ENCODE measurements at regions not wholly inside any gene's neighbourhood (a gene's known extent, or its start where the extent isn't known, plus 50 kb on each side); places are given as distances from the start of the nearest gene placed in this dataset.

GRCh38 chr15:96735632-96736240 lies 405.2 kb downstream of the NR2F2 start:
- Histone ChIP-seq H3K27me3 (ENCODE audit: control insufficient read depth in 3 of 3, insufficient read depth in 3 of 3, low read length in 2 of 3) (no peaks in the 10 kb centered on the region), H3K36me3 (ENCODE audit: control insufficient read depth in 4 of 4, insufficient read depth in 4 of 4, low read length in 4 of 4) (no peaks in the 10 kb centered on the region), H3K27ac (ENCODE audit: low read depth in 1 of 2, low read length in 1 of 2) (no peak overlapping the region), H3K4me1 (ENCODE audit: control insufficient read depth in 5 of 5, insufficient read depth in 5 of 5, low read length in 5 of 5) (no peaks in the 10 kb centered on the region), H3K9me3 (ENCODE audit: control insufficient read depth in 4 of 4, insufficient read depth in 3 of 4, low read length in 3 of 4) (no peaks in the 10 kb centered on the region), H3K9ac (ENCODE audit: insufficient read depth in 1 of 2, low read length in 2 of 2) (no peak overlapping the region), H3K4me3 (no peak overlapping the region)
- no peak for ATAC-seq (ENCODE audit: insufficient read depth, low FRiP score)
- DNase-seq: peak in 1 of 3 donors; percentile 28
- 85 to 89% methylated on average over 2 of the region's 2 CpGs for WGBS, 2 donors
- TF ChIP-seq, protein P1, sequence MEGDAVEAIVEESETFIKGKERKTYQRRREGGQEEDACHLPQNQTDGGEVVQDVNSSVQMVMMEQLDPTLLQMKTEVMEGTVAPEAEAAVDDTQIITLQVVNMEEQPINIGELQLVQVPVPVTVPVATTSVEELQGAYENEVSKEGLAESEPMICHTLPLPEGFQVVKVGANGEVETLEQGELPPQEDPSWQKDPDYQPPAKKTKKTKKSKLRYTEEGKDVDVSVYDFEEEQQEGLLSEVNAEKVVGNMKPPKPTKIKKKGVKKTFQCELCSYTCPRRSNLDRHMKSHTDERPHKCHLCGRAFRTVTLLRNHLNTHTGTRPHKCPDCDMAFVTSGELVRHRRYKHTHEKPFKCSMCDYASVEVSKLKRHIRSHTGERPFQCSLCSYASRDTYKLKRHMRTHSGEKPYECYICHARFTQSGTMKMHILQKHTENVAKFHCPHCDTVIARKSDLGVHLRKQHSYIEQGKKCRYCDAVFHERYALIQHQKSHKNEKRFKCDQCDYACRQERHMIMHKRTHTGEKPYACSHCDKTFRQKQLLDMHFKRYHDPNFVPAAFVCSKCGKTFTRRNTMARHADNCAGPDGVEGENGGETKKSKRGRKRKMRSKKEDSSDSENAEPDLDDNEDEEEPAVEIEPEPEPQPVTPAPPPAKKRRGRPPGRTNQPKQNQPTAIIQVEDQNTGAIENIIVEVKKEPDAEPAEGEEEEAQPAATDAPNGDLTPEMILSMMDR (IDR thresholded peaks at IDR 0.05; ENCODE audit: control extremely low read depth, extremely low read depth): no peak

DNA sequence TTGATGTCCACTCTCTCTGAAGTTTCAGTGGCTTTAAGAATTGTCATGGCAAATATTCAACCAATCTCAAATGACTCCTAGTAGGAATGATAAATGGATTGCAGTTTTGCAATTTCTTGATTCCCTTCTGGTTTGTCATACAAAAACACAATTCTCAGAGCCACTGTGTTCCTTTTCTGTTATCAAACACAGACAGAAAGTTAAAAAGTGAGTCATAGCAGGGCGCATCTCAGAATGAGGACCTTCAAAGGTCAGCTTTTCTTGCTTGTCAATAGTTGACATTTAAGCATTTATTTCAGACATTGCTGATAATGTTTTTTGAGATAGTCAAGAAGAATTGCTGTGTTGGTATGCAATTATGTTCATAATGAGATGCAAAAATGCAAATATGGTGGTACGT lies 405.9 kb downstream of the NR2F2 start:
- Histone ChIP-seq H3K9ac (ENCODE audit: insufficient read depth in 1 of 2, low read length in 2 of 2) (no peak overlapping the region), H3K27me3 (ENCODE audit: control insufficient read depth in 3 of 3, insufficient read depth in 3 of 3, low read length in 2 of 3) (no peaks in the 10 kb centered on the region), H3K27ac (ENCODE audit: low read depth in 1 of 2, low read length in 1 of 2) (no peak overlapping the region), H3K9me3 (ENCODE audit: control insufficient read depth in 4 of 4, insufficient read depth in 3 of 4, low read length in 3 of 4) (no peaks in the 10 kb centered on the region), H3K4me3 (no peak overlapping the region), H3K4me1 (ENCODE audit: control insufficient read depth in 5 of 5, insufficient read depth in 5 of 5, low read length in 5 of 5) (no peaks in the 10 kb centered on the region), H3K36me3 (ENCODE audit: control insufficient read depth in 4 of 4, insufficient read depth in 4 of 4, low read length in 4 of 4) (no peaks in the 10 kb centered on the region)
- DNase-seq (no peak), ATAC-seq (ENCODE audit: insufficient read depth, low FRiP score) (no peak)
- WGBS, 2 donors: 90 to 94% methylated on average over 2 of the region's 2 CpGs
- TF ChIP-seq, protein P1 (IDR thresholded peaks at IDR 0.05; ENCODE audit: control extremely low read depth, extremely low read depth): no peak

DNA sequence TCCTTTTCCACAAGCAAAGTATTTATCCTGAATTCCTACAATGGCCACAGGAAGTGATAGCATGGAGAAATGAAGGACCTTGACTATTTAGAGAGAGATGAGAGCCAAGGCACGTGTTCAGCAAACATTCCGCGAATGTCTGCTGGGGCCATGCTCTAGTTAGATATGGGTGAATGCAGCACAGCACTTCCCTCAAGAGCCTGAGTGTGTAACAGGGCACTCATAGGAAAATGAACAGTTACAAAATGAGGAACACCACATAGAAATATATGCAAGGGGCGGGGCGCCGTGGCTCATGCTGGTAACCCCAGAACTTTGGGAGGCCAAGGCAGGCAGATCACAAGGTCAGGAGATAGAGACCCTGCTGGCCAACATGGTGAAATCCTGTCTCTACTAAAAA lies 406.9 kb downstream of the NR2F2 start:
- Histone ChIP-seq H3K36me3 (ENCODE audit: control insufficient read depth in 4 of 4, insufficient read depth in 4 of 4, low read length in 4 of 4) (no peaks in the 10 kb centered on the region), H3K4me3 (no peak overlapping the region), H3K9ac (ENCODE audit: insufficient read depth in 1 of 2, low read length in 2 of 2) (no peak overlapping the region), H3K9me3 (ENCODE audit: control insufficient read depth in 4 of 4, insufficient read depth in 3 of 4, low read length in 3 of 4) (no peaks in the 10 kb centered on the region), H3K27ac (ENCODE audit: low read depth in 1 of 2, low read length in 1 of 2) (no peak overlapping the region), H3K4me1 (ENCODE audit: control insufficient read depth in 5 of 5, insufficient read depth in 5 of 5, low read length in 5 of 5) (no peaks in the 10 kb centered on the region), H3K27me3 (ENCODE audit: control insufficient read depth in 3 of 3, insufficient read depth in 3 of 3, low read length in 2 of 3) (no peaks in the 10 kb centered on the region)
- ATAC-seq (ENCODE audit: insufficient read depth, low FRiP score) (no peak), DNase-seq (no peak)
- 54 to 63% methylated on average over 6 of the region's 6 CpGs for WGBS, 2 donors
- TF ChIP-seq, protein P1 (IDR thresholded peaks at IDR 0.05; ENCODE audit: control extremely low read depth, extremely low read depth): no peak

GRCh38 chr15:96746665-96747064 lies 416.2 kb downstream of the NR2F2 start:
- Histone ChIP-seq H3K9ac (ENCODE audit: insufficient read depth in 1 of 2, low read length in 2 of 2) (no peak overlapping the region), H3K36me3 (ENCODE audit: control insufficient read depth in 4 of 4, insufficient read depth in 4 of 4, low read length in 4 of 4) (no peaks in the 10 kb centered on the region), H3K27ac (ENCODE audit: low read depth in 1 of 2, low read length in 1 of 2) (no peak overlapping the region), H3K27me3 (ENCODE audit: control insufficient read depth in 3 of 3, insufficient read depth in 3 of 3, low read length in 2 of 3) (peaks cover 0 to 2% (median 0%) of the 10 kb centered on the region in 3 donors), H3K4me1 (ENCODE audit: control insufficient read depth in 5 of 5, insufficient read depth in 5 of 5, low read length in 5 of 5) (no peaks in the 10 kb centered on the region), H3K4me3 (no peak overlapping the region), H3K9me3 (ENCODE audit: control insufficient read depth in 4 of 4, insufficient read depth in 3 of 4, low read length in 3 of 4) (peaks cover 0 to 1% (median 0%) of the 10 kb centered on the region in 4 donors)
- WGBS, 2 donors: 60 to 78% methylated on average over 4 of the region's 4 CpGs
- ATAC-seq (ENCODE audit: insufficient read depth, low FRiP score) (no peak), DNase-seq (no peak)
- TF ChIP-seq, protein P1 (IDR thresholded peaks at IDR 0.05; ENCODE audit: control extremely low read depth, extremely low read depth): no peak

All from lung (tissue), 11 donors.